ENCODE measurements at regions not wholly inside any gene's neighbourhood (a gene's known extent, or its start where the extent isn't known, plus 50 kb on each side); places are given as distances from the start of the nearest gene placed in this dataset.
"Not testable (repeated sequence)": the region's sequence is repeated elsewhere in the genome, so short reads cannot be mapped to it uniquely, and the experiment has no call there.

DNA sequence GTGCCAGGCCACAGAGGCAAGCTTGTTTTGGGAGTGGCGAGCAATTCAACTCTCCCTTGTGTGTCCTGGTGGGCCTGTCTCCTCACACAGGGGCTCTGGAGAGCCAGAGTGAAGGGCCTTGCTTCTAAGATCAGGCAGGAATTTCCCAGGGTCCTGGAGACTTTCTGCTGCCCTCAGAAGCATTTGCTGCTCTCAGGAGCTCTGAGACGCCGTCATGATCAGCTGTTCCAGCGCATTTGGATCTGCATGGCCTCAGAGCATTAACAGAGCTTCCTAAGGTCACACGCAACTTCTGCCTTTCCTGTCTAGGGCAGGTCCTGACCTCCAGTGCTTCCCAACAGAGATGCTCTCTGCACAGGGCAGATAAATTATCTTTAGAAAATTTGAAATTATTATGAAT lies 52.2 kb upstream of the C10orf90 start:
- DNase-seq (ENCODE audit: low read depth), result no peak

- DNase-seq (ENCODE audit: low read depth), result no peak
Measured at GRCh38 chr10:126723226-126723625, 52.7 kb upstream of the C10orf90 start.

DNA sequence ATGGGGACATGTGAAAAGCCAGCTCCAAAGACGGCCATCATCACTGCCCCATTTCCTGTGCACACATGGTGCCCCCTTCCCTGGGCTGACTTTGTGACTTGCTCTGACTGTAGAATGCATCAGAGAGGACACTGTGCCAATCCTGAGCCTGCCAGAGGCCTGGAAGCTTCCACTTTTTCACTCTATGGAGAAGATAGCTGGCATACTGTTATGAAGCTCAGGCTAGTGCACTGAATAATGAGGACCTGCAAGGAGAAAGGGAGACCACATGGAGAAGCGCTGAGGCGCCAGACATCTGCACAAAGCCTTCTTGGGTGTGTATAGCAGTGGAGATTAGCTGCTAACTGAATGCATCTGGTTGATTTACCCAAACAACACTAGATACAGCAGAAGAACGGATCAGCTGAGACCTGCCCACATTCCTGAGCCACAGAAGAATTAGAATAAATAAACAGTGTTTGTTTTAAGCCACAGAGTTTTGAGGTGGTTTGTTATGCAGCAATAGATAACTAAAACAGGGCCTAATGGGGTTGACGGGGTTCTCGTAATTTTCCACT lies 58.9 kb upstream of the C10orf90 start:
- DNase-seq (ENCODE audit: low read depth), result no peak

DNA sequence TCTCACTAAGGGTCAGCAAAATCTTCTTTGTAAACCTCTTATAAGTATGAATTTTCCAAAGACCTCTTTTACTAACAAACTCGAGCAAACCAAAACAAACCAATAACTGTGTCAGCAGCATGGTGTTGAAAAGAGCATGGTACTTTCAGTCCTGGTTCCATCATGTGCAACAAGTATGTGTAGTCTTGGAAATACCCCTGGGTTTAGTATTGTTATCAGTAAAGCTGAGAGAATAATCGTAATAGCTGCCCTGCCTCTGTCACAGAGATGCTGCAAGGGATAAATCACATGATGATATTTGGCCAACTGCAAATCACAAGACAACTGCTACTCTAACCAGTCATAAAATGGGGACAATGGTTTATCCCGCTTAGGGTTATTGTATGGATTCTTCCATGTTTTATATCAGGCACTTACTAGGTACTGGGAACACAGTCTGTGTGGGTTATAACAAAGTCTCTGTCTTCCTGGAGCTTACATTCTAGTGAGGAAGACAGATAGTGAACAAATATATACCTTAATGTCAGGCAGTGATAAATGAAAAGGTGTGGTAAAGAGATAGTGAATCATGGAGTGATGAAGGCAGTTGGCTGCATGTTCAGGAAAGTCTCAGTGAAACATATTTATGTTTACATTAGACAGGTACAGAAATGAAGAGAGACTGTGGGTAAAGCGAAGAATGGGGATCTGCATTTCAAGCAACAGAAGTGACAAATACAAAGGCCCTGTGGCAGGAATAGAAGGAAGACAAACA lies 60.5 kb upstream of the C10orf90 start:
- no peak for DNase-seq (ENCODE audit: low read depth)

GRCh38 chr10:126731610-126731990 lies 61.1 kb upstream of the C10orf90 start:
- no peak for DNase-seq (ENCODE audit: low read depth)

DNA sequence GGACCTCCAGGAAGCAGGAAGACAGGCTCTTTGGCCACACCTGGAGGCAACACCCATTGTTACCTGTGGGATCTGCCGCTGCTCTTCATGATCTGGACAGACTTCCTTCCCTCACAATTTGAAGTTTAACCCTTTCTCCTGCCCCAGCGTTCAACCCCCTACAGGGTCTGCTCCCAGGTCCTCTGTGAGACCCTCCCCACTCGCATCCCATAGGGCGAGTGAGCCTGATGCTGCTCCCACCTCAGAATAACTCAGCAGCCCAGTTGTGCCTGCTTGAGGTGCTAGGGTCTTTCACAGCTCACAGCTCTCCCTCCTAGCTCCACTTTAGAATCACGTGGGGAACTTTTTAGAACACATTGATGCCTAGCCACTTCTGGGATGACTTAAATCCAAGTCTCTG lies 61.8 kb upstream of the C10orf90 start:
- no peak for DNase-seq (ENCODE audit: low read depth)

GRCh38 chr10:126732868-126733267 lies 62.4 kb upstream of the C10orf90 start:
- DNase-seq (ENCODE audit: low read depth), result no peak

- DNase-seq (ENCODE audit: low read depth), result no peak
Measured at GRCh38 chr10:126734015-126734414, 63.5 kb upstream of the C10orf90 start.

GRCh38 chr10:126734967-126735366 lies 64.5 kb upstream of the C10orf90 start:
- DNase-seq (ENCODE audit: low read depth), result no peak

DNA sequence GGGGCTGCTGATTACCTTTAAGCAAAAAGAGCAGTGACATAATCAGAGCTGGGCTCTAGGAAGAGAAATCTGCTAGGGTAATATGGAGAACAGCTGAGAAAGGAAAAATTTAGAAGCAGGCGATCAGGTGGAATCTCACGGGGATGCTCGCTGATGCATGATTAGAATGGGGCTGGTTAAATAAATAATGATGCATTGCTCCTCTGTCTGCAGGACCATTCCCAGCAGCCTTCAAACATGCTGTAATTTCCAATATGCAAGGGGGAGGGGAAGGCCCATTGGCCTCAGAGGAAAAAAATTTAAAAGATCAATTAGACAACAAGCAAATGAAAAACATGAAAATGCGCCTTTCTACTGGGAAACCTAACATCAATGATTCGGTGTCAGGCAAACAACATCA lies 65.6 kb upstream of the C10orf90 start:
- DNase-seq (ENCODE audit: low read depth), result no peak

DNA sequence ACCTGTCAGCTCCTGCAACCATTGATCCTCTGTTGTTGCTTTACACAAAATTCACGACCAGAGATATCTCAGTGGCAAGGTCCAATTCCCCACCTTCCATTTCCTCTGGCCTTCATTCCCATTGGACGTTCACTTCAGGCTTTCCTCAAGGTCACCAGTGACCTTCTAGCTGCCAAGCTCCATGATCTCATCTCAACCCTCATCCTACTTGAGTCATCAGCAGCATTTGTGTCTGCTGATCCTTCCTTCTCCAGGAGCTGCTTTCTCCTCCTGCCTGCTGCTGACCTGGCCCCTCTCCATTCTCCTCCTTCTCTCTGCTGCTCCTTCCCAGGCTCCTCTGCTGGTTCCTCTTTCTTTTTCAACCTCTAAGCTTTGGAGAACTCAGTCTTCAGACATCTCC lies 66.2 kb upstream of the C10orf90 start:
- DNase-seq (ENCODE audit: low read depth), result no peak

GRCh38 chr10:126738001-126738400 lies 67.5 kb upstream of the C10orf90 start:
- DNase-seq (ENCODE audit: low read depth), result no peak

DNA sequence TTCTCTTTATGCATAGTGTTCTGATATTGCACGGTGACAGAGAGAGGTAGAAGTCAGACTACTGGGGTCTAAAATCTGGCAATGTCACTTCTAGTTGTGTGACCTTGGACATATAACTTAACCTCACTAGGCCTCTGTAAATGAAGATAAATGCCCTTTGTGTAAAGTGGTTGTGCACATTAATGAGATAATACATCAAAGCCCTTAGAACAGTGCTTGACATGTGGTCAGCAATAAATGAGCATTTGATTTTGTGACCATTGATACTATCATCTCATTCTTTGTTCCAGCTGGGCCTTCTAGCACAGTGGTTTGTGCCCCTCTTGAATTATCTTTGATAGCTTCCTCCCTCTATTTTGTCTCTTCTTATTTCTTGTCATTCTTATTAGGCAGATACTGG lies 74.1 kb upstream of the C10orf90 start:
- no peak for DNase-seq (ENCODE audit: low read depth)

DNA sequence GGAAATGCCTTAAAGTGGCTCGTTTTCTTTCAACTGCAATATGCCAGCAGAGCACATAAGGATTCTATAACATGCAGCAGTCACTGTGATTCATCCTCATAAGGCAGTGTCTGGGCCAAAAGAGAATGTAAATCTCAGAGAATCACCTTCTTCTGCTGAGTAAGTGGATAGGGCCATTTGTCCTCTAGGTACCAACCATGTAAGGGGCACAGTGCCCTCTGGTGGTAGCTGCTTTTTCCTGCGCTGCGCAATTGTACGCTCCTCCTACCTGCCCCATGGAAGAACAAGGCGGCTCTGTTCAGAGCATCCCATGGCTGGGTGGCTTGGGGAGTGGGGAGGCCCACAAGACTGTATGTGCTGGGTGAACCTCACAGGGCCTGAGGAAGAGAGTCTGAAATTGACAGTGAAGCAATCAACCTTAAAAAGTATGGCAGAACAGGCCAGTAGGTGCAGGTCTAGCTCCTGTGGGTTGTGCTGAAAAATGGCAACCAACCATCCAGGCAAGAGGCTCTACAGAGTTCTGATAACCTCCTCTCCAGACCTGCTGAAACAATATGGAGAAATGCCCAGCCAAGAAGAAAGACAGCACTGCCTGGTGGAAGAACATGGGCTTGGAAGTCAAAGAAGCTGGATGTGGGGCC lies 78.6 kb upstream of the C10orf90 start:
- peak; percentile 48 for DNase-seq (ENCODE audit: low read depth)

DNA sequence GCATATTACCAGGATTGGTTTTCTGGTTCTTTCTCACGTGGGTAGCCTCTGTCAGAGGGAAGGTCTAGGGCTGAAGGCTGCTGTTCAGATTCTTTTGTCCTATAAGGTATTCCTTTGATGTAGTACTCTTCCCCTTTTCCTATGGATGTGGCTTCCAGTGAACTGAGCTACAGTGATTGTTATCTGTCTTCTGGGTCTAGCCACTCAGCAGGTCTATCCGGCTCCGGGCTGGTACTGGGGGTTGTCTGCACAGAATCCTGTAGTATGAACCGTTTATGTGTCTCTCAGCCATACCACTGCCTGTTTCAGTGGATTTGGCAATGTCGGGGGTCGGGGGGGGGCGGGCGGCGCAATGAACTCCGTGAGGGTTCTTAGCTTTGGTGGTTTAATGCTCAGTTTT lies 84.5 kb upstream of the C10orf90 start:
- DNase-seq (ENCODE audit: low read depth), result no peak

DNA sequence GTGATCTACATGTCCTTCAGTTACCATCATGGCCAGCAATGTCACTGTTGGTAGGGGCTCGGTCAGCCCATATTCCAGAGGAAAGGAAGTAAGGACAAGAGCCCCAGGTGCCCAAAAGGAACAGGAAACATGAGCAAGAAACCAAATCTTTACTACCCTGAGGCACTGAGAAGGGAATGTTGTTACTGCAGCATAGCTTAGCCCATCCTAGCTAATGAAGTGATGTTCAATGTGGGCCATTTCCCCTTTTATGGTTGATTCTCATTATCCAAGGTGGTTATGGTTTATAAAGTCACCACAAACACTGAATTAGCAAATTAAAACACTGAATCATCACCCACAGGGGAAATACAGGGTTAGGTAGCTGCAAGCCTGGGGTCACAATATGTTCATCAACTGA lies 88.4 kb upstream of the C10orf90 start:
- no peak for DNase-seq (ENCODE audit: low read depth)

DNA sequence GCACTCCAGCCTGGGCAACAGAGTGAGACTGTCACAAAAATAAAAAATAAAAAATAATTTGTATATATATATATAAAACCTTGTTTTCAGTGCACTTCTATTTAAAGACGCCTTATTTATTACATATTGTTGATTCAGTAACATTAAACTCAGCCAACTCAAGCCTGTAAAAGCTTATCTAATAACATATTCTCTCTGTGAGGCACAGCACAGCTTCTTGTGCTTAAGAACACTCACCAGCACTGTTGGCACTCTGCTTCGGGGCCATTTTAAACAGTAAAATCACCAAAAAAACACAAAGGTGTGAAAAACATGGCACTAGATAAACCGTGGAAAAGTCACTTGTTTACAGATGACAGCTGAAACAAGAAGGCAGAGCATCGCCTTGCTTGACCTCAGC lies 89.0 kb upstream of the C10orf90 start:
- no peak for DNase-seq (ENCODE audit: low read depth)

GRCh38 chr10:126766646-126767045 lies 96.2 kb upstream of the C10orf90 start:
- DNase-seq (ENCODE audit: low read depth), result not testable (repeated sequence)

GRCh38 chr10:126770809-126771208 lies 100.3 kb upstream of the C10orf90 start:
- DNase-seq (ENCODE audit: low read depth), result no peak

DNA sequence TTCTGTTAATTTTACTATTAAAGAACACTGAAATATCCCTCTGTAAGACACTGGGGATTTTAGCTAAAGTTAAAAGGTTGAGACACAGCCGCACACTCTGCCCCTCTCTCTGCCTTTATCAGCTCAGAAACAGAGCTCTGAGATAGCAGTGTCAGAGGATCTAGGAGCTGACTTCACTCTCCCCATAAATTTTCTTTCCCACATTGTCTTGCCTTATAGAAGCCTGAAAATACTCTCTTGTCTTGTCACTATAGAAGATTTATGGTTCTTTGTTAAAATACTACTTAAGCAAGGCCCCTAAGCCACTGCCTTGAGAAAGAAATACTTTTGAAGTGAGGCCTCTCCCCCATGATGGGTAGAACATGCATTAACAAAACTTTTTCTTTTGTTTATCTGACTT lies 105.7 kb upstream of the C10orf90 start:
- no peak for DNase-seq (ENCODE audit: low read depth)

DNA sequence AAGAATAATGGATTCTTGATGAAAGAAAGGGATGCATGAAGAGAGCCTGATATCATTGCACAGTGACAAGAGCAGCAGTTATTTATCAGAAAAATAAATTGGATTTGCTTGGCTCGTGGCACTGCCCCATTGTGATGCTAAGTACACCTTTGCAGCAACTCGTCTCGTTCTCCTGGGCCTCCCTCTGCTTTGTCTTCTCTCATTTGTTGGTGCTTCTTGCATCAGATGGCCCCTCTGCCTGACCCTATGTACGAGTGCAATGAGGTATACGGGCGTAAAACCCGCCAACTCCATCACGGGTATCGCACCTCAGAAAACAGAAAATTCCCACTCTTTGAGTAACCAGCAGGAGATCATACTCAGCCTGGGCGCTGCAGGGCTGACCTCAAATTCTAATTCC lies 107.2 kb upstream of the C10orf90 start:
- no peak for DNase-seq (ENCODE audit: low read depth)

- DNase-seq (ENCODE audit: low read depth), result no peak
Measured at GRCh38 chr10:126781450-126782216, 111.1 kb upstream of the C10orf90 start.
